Mesothelial cell of epicardium (in vitro differentiated cells): ENCODE measurements at regions not wholly inside any gene's neighbourhood (a gene's known extent, or its start where the extent isn't known, plus 50 kb on each side); places are given as distances from the start of the nearest gene placed in this dataset.

Experiments
- DNase-seq, 2 experiments: peaks; one replicate each; pipeline ENCODE4 v3.0.0; 2021; ENCODE audit warnings: low spot score in 2 of 2; ENCODE audit not compliant: unreplicated experiment in 2 of 2
- H3K27ac Mint-ChIP-seq: 2 replicates; pipeline ENCODE4 v1.8.0; 2021; ENCODE audit warnings: mixed read lengths
- H3K27me3 Mint-ChIP-seq: 2 replicates; pipeline ENCODE4 v1.8.0; 2021; ENCODE audit warnings: low read depth, mixed read lengths
- H3K36me3 Mint-ChIP-seq: 2 replicates; pipeline ENCODE4 v1.8.0; 2021; ENCODE audit warnings: mixed read lengths
- H3K4me1 Mint-ChIP-seq: 2 replicates; pipeline ENCODE4 v1.8.0; 2021; ENCODE audit warnings: mixed read lengths
- H3K4me3 Mint-ChIP-seq: 2 replicates; pipeline ENCODE4 v1.8.0; 2021; ENCODE audit warnings: mild to moderate bottlenecking, moderate library complexity, mixed read lengths
- H3K9me3 Mint-ChIP-seq: 2 replicates; pipeline ENCODE4 v1.8.0; 2021; ENCODE audit warnings: mixed read lengths
- TF ChIP-seq, protein P1 (sequence below): fragments of 200-600 bp; sonication (generic); IDR thresholded peaks from one replicate; pipeline ENCODE4 v1.5.0; 2021; ENCODE audit warnings: antibody characterized with exemption; ENCODE audit not compliant: unreplicated experiment

DNA sequence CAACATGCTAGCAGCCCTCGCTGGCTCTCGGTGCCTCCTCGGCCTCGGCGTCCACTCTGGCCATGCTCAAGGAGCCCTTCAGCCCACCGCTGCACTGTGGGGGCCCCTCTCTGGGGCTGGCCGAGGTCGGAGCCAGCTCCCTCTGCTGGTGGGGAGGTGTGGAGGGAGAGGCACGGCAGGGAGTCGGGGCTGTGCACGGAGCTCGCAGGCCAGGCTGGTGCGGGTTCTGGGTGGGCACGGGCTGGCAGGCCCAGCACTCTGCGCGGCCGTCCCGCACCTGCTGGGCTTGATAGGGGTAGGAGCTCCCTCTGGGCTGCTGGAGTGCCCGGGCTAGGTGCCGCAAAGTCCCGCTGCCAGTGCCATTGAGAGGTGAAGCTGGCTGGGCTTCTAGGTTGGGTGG, 251.0 kb downstream of the SQOR start:
- Mint-ChIP-seq H3K4me1 (no peaks in the 10 kb centered on the region), H3K9me3 (peaks cover 8% of the 10 kb centered on the region), H3K27me3 (no peaks in the 10 kb centered on the region), H3K27ac (no peak overlapping the region), H3K4me3 (no peak overlapping the region), H3K36me3 (no peaks in the 10 kb centered on the region)
- TF ChIP-seq, protein P1, sequence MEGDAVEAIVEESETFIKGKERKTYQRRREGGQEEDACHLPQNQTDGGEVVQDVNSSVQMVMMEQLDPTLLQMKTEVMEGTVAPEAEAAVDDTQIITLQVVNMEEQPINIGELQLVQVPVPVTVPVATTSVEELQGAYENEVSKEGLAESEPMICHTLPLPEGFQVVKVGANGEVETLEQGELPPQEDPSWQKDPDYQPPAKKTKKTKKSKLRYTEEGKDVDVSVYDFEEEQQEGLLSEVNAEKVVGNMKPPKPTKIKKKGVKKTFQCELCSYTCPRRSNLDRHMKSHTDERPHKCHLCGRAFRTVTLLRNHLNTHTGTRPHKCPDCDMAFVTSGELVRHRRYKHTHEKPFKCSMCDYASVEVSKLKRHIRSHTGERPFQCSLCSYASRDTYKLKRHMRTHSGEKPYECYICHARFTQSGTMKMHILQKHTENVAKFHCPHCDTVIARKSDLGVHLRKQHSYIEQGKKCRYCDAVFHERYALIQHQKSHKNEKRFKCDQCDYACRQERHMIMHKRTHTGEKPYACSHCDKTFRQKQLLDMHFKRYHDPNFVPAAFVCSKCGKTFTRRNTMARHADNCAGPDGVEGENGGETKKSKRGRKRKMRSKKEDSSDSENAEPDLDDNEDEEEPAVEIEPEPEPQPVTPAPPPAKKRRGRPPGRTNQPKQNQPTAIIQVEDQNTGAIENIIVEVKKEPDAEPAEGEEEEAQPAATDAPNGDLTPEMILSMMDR, result no peak
- DNase-seq, result no peak

DNA sequence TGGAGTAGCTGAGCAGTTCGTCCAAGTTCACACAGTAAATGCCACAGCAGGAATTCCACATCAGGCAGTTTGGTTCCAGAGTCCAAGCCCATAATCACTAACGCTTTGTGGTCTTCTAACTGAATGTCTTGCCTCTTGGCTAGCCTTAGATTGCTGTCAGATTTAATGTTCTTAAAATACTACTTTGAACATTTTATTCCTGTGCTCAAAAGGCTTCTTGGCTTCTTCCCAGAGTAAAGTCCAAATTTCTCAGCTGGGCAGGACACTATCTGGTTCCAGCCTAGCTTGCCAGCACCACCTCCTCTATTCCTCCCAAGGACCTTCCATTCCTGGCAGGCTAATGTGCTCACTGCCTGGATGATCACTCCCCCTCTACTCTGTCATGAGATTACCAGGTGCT, 256.9 kb downstream of the SQOR start:
- Mint-ChIP-seq H3K27me3 (peaks cover 24% of the 10 kb centered on the region), H3K9me3 (peaks cover 4% of the 10 kb centered on the region), H3K36me3 (no peaks in the 10 kb centered on the region), H3K4me1 (no peaks in the 10 kb centered on the region), H3K27ac (no peak overlapping the region), H3K4me3 (no peak overlapping the region)
- TF ChIP-seq, protein P1, result no peak
- no peak for DNase-seq

DNA sequence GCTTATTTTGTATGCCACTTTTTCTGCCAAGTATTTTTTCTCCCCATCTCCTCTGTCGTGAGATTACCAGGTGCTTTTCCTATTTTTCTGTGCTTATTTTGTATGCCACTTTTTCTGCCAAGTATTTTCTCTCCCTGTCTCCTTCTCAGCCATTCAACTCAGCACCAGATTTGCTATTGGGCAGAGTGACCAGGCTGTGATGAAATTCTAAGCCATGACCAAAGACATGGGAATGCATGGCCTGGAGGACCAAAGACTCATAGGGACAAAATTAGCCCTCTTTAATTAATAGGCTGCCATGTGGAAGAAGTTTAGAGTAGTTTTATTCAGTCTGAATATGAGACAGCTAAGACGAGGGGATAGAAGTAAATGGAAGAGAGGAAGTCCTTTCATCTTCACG, 257.4 kb downstream of the SQOR start:
- Mint-ChIP-seq H3K27me3 (peaks cover 24% of the 10 kb centered on the region), H3K27ac (no peak overlapping the region), H3K4me3 (no peak overlapping the region), H3K36me3 (no peaks in the 10 kb centered on the region), H3K4me1 (no peaks in the 10 kb centered on the region), H3K9me3 (peaks cover under 1% of the 10 kb centered on the region)
- DNase-seq, result no peak
- TF ChIP-seq, protein P1, result no peak

DNA sequence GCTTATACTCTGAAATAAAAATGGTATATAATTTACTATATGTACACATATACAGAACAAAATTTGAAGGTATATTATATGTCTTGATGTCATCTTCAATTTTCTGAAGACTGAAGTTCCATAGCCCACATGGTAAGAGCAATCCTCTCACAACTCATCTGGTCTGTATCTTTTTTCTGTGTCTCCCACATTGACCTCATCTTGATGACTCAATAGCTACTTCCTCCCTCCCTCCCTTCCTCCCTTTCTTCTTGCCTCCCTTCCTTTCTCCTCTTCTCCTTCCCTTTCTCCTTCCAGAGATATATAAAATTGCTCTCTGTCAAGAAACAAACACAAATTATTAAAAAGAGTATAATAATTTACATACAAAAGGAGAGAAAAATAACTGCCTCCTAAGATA, 268.5 kb downstream of the SQOR start:
- peaks cover 21% of the 10 kb centered on the region for H3K27me3 Mint-ChIP-seq
- no peak overlapping the region for H3K27ac Mint-ChIP-seq
- no peak for DNase-seq
- no peak overlapping the region for H3K4me3 Mint-ChIP-seq
- TF ChIP-seq, protein P1, result no peak
- H3K9me3 Mint-ChIP-seq, result peaks cover 4% of the 10 kb centered on the region
- H3K4me1 Mint-ChIP-seq, result no peaks in the 10 kb centered on the region
- no peaks in the 10 kb centered on the region for H3K36me3 Mint-ChIP-seq

DNA sequence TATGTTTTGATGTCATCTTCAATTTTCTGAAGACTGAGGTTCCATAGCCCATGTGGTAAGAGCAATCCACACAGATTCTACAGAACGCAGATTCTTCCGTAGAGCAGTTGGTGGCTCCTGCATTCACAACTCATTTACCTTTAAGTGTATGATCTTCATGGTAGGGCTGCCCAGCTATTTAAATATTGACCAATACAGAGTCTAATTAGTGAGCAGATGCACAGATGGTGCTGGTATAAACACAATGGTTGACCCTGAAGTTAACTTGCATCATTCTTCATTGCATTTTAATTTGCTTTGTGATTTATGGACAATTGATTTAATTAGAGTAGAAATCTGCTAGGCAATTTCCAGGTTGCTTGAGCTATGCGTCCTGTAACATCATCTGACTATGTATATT, 269.2 kb downstream of the SQOR start:
- no peak overlapping the region for H3K27ac Mint-ChIP-seq
- TF ChIP-seq, protein P1, result no peak

DNA sequence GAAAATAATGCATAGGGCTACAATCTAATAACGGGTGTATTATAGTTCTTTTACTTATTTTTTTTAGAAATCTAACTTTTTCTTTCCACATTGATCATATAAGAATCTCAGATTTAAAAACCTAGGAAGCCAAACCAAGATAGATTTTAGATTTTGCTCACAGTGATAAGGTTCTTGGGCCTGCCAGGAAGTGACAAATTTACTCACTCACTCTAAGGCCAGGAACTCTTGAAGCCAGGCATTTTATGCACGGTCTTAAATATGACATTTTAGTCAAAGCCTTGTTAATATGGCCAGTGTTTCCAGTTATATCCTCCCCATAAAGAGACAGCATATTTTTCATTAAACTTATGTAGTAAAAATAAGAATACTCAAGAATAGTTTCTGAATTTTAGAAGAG, 271.4 kb downstream of the SQOR start:
- Mint-ChIP-seq H3K27me3 (peaks cover 2% of the 10 kb centered on the region), H3K4me3 (no peak overlapping the region), H3K4me1 (no peaks in the 10 kb centered on the region), H3K36me3 (no peaks in the 10 kb centered on the region), H3K27ac (no peak overlapping the region), H3K9me3 (peaks cover 7% of the 10 kb centered on the region)
- TF ChIP-seq, protein P1, result no peak
- no peak for DNase-seq

More for the DNA sequence above, 269.2 kb downstream of the SQOR start:
- DNase-seq, result no peak
- H3K4me3 Mint-ChIP-seq, result no peak overlapping the region
- H3K27me3 Mint-ChIP-seq, result peaks cover 16% of the 10 kb centered on the region
- no peaks in the 10 kb centered on the region for H3K36me3 Mint-ChIP-seq
- peaks cover 7% of the 10 kb centered on the region for H3K9me3 Mint-ChIP-seq
- no peaks in the 10 kb centered on the region for H3K4me1 Mint-ChIP-seq
